OCI-LY1 (cell line): ENCODE measurements at regions not wholly inside any gene's neighbourhood (a gene's known extent, or its start where the extent isn't known, plus 50 kb on each side); places are given as distances from the start of the nearest gene placed in this dataset.

Experiments used
- EZH2 ChIP-seq: fragments of 200-600 bp; sonication (generic), shearing (Covaris generic); IDR thresholded peaks from 2 replicates; pipeline ENCODE4 v1.8.0; 2017; ENCODE audit warnings: borderline replicate concordance, mixed run types, mild to moderate bottlenecking, antibody characterized with exemption, low read length, moderate library complexity, mixed read lengths
- TF ChIP-seq, protein P1 (sequence below): fragments of 200-600 bp; sonication (generic), shearing (Covaris generic); IDR thresholded peaks from 2 replicates; pipeline ENCODE4 v1.5.1; 2017; ENCODE audit warnings: mild to moderate bottlenecking, antibody characterized with exemption, low read length, moderate library complexity, mixed read lengths

DNA sequence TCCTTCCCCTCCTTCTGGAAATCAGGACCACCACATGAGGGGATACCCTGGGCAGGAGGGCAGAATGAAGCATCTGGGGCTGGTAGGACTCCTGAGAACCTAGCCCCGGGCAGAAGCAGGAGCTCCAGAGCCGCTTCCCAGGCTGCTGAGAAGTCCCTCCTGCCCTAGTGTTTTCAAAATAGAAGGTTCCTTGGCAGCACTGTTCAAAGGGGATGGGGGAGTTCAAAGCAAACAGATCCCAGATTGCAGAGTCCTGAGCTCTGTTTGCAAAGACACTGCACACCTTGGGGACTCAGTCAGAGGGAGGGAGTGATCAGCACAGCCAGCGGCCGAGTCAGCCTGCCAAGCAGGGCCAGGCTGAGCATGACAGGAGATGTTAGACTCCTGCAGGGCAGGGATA lies 177.8 kb downstream of the PTPRU start:
- TF ChIP-seq, protein P1, sequence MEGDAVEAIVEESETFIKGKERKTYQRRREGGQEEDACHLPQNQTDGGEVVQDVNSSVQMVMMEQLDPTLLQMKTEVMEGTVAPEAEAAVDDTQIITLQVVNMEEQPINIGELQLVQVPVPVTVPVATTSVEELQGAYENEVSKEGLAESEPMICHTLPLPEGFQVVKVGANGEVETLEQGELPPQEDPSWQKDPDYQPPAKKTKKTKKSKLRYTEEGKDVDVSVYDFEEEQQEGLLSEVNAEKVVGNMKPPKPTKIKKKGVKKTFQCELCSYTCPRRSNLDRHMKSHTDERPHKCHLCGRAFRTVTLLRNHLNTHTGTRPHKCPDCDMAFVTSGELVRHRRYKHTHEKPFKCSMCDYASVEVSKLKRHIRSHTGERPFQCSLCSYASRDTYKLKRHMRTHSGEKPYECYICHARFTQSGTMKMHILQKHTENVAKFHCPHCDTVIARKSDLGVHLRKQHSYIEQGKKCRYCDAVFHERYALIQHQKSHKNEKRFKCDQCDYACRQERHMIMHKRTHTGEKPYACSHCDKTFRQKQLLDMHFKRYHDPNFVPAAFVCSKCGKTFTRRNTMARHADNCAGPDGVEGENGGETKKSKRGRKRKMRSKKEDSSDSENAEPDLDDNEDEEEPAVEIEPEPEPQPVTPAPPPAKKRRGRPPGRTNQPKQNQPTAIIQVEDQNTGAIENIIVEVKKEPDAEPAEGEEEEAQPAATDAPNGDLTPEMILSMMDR: no peak
- TF ChIP-seq EZH2: no peak
